K562 (cell line): ENCODE measurements at regions not wholly inside any gene's neighbourhood (a gene's known extent, or its start where the extent isn't known, plus 50 kb on each side); places are given as distances from the start of the nearest gene placed in this dataset.

Experiments
- ATAC-seq: fragments of 200-7000 bp; cut with Tn5 transposase; 3 replicates; pipeline ENCODE4 v1.9.1; 2020; ENCODE audit warnings: moderate library complexity
- BruUV-seq: library from RNA; stranded (reverse); fragments of 400-500 nt; replicated peaks from 2 replicates; lab custom pipeline; 2021; lab: Mats Ljungman, UMichigan
- CTCF ChIA-PET: fragments of 300-600 bp; formaldehyde crosslinking; extraction: SDS; loops from one replicate; lab custom pipeline; 2021; ENCODE audit warnings: low intra/inter-chr PET ratio; lab: Yijun Ruan, JAX
- POLR2A ChIA-PET: fragments of 300-600, 350-650 bp; sonication (Branson Sonifier 250); formaldehyde crosslinking; extraction: SDS; loops from one replicate; lab custom pipeline; 2021; ENCODE audit warnings: antibody characterized with exemption, inconsistent platforms; lab: Yijun Ruan, JAX
- DNase-seq, 4 experiments: peaks; one replicate each; pipeline versions ENCODE4 v3.0.0 to v3.0.0-alpha.2; 2011 to 2018; ENCODE audit warnings: low spot score in 3 of 4, mixed read lengths in 3 of 4; ENCODE audit errors: extremely low read depth in 1 of 4
- FAIRE-seq: peaks from 2 replicates; lab custom pipeline; 2011; peaks lifted over from hg19 to GRCh38; lab: Jason Lieb, UNC
- H2AFZ ChIP-seq: 2 replicates; pipeline ENCODE4 v1.6.0; 2011; ENCODE audit warnings: low read depth, low read length, control low read depth, inconsistent platforms
- H3K27ac ChIP-seq: fragments of 200-600 bp; 3 replicates; pipeline ENCODE4 v1.8.0; 2011; ENCODE audit warnings: low read depth, mild to moderate bottlenecking, control low read depth, inconsistent platforms, low read length, moderate library complexity, mixed read lengths; ENCODE audit errors: extremely low read depth
- H3K27me3 ChIP-seq, 2 experiments: fragments of 300-600 bp in 1 of 2; 2 replicates in 1 of 2; 3 replicates in 1 of 2; pipeline versions ENCODE4 v1.6.0 to v1.8.0; 2011; ENCODE audit warnings: inconsistent platforms in 2 of 2, low read length in 2 of 2, mild to moderate bottlenecking in 1 of 2, mixed read lengths in 1 of 2, moderate library complexity in 1 of 2; ENCODE audit not compliant: control insufficient read depth in 2 of 2, insufficient read depth in 2 of 2
- H3K36me3 ChIP-seq: fragments of 300-600 bp; 3 replicates; pipeline ENCODE4 v1.8.0; 2011; ENCODE audit warnings: mild to moderate bottlenecking, low read length, inconsistent platforms; ENCODE audit not compliant: control insufficient read depth, insufficient read depth
- H3K4me1 ChIP-seq, 2 experiments: fragments of 200-600 bp in 1 of 2; replicated peaks in 1 of 2; 2 replicates in 1 of 2; 3 replicates in 1 of 2; pipeline versions ENCODE4 v1.5.1 to v1.8.0; 2011; ENCODE audit warnings: inconsistent platforms in 2 of 2, low read length in 2 of 2, mild to moderate bottlenecking in 1 of 2, mixed read lengths in 1 of 2, moderate library complexity in 1 of 2; ENCODE audit not compliant: control insufficient read depth in 2 of 2, insufficient read depth in 2 of 2
- H3K4me2 ChIP-seq: 2 replicates; pipeline ENCODE4 v1.6.1; 2011; ENCODE audit warnings: low read length, control low read depth, inconsistent platforms, mixed read lengths; ENCODE audit not compliant: insufficient read depth
- H3K4me3 ChIP-seq: fragments of 200-600 bp; sonication (generic), shearing (Covaris generic); 2 replicates; pipeline ENCODE4 v1.5.1; 2016; ENCODE audit warnings: control low read depth, inconsistent platforms
- H3K79me2 ChIP-seq: fragments of 200-600 bp; 3 replicates; pipeline ENCODE4 v1.8.0; 2011; ENCODE audit warnings: low read length, inconsistent platforms; ENCODE audit not compliant: control insufficient read depth, insufficient read depth
- H3K9ac ChIP-seq, 2 experiments: 2 replicates each; pipeline versions ENCODE4 v1.6.0 to v1.6.1; 2011; ENCODE audit warnings: low read depth in 2 of 2, low read length in 2 of 2, control low read depth in 1 of 2, inconsistent platforms in 1 of 2, mild to moderate bottlenecking in 1 of 2, mixed read lengths in 1 of 2; ENCODE audit not compliant: insufficient read depth in 1 of 2
- H3K9me1 ChIP-seq: one replicate; pipeline ENCODE4 v1.6.0; 2011; ENCODE audit warnings: inconsistent platforms, mild to moderate bottlenecking, low read length, moderate library complexity; ENCODE audit not compliant: control insufficient read depth, insufficient read depth
- H3K9me3 ChIP-seq: replicated peaks from 2 replicates; pipeline ENCODE4 v1.5.1; 2011; ENCODE audit warnings: low read depth, low read length, inconsistent platforms; ENCODE audit not compliant: control insufficient read depth, insufficient read depth
- H4K20me1 ChIP-seq: replicated peaks from 2 replicates; pipeline ENCODE4 v1.6.1; 2011; ENCODE audit warnings: low read length, inconsistent platforms, mixed read lengths; ENCODE audit not compliant: control insufficient read depth, insufficient read depth
- CBX3 ChIP-seq, 2 experiments: IDR thresholded peaks; 1 replicate in 1 of 2; 2 replicates in 1 of 2; pipeline ENCODE4 v1.6.1; 2012; ENCODE audit warnings: inconsistent platforms in 2 of 2, low read length in 2 of 2, borderline replicate concordance in 1 of 2, control low read depth in 1 of 2
- HBP1 ChIP-seq: fragments of 450-650 bp; formaldehyde crosslinking; IDR thresholded peaks from 2 replicates; pipeline ENCODE4 v1.4.0; 2022; ENCODE audit warnings: missing genetic modification characterization
- MAZ ChIP-seq, 2 experiments: fragments of 450-650 bp in 1 of 2; sonication (generic) in 1 of 2; formaldehyde crosslinking; IDR thresholded peaks in 1 of 2; conservative IDR thresholded peaks in 1 of 2; 2 replicates each; pipeline versions ENCODE4 v1.4.0 to v1.5.0; 2020; ENCODE audit warnings: mild to moderate bottlenecking in 1 of 2, missing genetic modification reagents in 1 of 2
- PCBP2 ChIP-seq: fragments of 200-400 bp; formaldehyde crosslinking; IDR thresholded peaks from 2 replicates; pipeline ENCODE4 v1.6.1; 2018; ENCODE audit warnings: low read length, low read depth, mild to moderate bottlenecking, moderate library complexity; ENCODE audit not compliant: poor library complexity, severe bottlenecking
- PHTF2 ChIP-seq: fragments of 250-450 bp; sonication (Bioruptor Pico); IDR thresholded peaks from 2 replicates; pipeline ENCODE4 v1.5.0; 2021; ENCODE audit warnings: mild to moderate bottlenecking
- PTBP1 ChIP-seq: fragments of 200-400 bp; formaldehyde crosslinking; IDR thresholded peaks from 2 replicates; pipeline ENCODE4 v1.6.1; 2017; ENCODE audit warnings: low read depth, low read length
- RFX5 ChIP-seq: IDR thresholded peaks from 2 replicates; pipeline ENCODE4 v1.6.1; 2011; ENCODE audit warnings: low read depth, mild to moderate bottlenecking, improper control_type of control experiment, low read length
- SRSF7 ChIP-seq: fragments of 200-400 bp; formaldehyde crosslinking; optimal IDR thresholded peaks from 2 replicates; pipeline ENCODE3; 2017; ENCODE audit warnings: mild to moderate bottlenecking, low read depth, low read length
- TEAD4 ChIP-seq, 2 experiments: sonication (generic) in 1 of 2; formaldehyde crosslinking in 1 of 2; IDR thresholded peaks; 2 replicates each; pipeline versions ENCODE4 v1.6.1 to v1.8.0; 2012 to 2022; ENCODE audit warnings: borderline replicate concordance in 1 of 2, inconsistent platforms in 1 of 2, low read length in 1 of 2, mild to moderate bottlenecking in 1 of 2, missing genetic modification reagents in 1 of 2
- ZBTB26 ChIP-seq: fragments of 450-650 bp; formaldehyde crosslinking; IDR thresholded peaks from 2 replicates; pipeline ENCODE4 v1.4.0; 2022; ENCODE audit warnings: missing genetic modification characterization
- ZNF140 ChIP-seq: fragments of 250-450 bp; sonication (Bioruptor Pico); IDR thresholded peaks from 2 replicates; pipeline ENCODE4 v1.8.0; 2021; ENCODE audit warnings: moderate library complexity, mild to moderate bottlenecking, inconsistent platforms
- ZNF644 ChIP-seq: fragments of 200-800 bp; sonication (Bioruptor generic); IDR thresholded peaks from 2 replicates; pipeline ENCODE4 v1.6.1; 2016; ENCODE audit warnings: low read depth, missing genetic modification characterization, missing compliant biosample characterization
- WGBS: fragments of 100-300 bp; shearing (Covaris generic); methylation state at CpG from one replicate; pipeline ENCODE4 v1.1.6; 2016; ENCODE audit warnings: low coverage, mixed read lengths; ENCODE audit not compliant: insufficient coverage; ENCODE audit errors: missing lambda C conversion rate; 5-methylcytosine and 5-hydroxymethylcytosine counted together
- in situ Hi-C: fragments of 300-500 bp; cut with MboI; formaldehyde crosslinking; loops from 4 replicates; pipeline ENCODE4 v1.15.0; 2018; ENCODE audit warnings: inconsistent platforms, mixed read lengths
- intact Hi-C: fragments of 100-400 bp; cut with micrococcal nuclease; formaldehyde crosslinking; loops from 2 replicates; pipeline ENCODE4 v1.14.2; 2022

DNA sequence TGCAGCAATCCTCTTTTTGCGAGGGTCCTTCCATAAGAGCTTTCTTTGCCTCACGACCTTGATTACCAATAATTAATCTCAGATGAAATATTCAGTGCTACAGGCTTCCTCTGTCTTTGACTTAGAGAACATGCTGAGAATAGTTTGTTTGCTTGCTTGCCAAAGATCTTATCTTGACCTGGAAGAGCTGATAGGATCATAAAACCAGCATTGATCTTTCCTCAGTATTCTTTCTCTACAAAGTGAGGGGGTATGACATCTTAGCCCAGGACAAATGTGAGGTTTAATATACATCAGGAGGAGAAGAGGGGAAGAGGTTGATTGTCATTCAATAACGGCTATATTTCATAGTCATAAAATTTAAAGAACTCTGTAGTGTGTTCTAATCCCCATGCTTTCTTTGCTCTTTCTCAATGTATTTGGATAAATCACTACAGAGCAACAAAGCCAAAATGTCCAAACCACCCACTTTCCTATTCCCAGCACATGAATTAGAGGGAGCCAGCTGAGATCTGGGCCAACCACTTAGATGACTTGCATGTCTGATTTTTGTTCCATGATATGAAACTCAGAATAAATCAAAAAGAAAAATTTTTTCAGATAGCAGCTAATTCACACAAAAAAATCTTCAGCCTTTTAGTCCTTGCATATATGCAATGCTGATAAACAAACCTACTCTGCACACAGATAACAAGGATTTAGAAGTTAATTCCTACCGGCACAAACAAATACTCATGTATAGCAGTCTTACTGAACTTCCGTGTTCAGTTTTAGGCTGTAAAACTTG is 50.5 kb upstream of the IPO9 start:
- TF ChIP-seq PHTF2 (CRISPR knock-in tag) (no peak), MAZ (CRISPR knock-in tag; conservative IDR thresholded peaks at IDR 0.05 in 1 of 2, IDR thresholded peaks at IDR 0.05 in 1 of 2) (0 out of 4 replicates have a peak, but pooled peaks of 1 of the 2 experiments have one; percentile 13), CBX3 (IDR thresholded peaks at IDR 0.05; ENCODE audit: borderline replicate concordance in 1 of 2, low read length in 2 of 2) (no peak), ZBTB26 (0 out of 2 replicates have a peak, but pooled peaks have one; percentile 19), PTBP1 (no peak), SRSF7 (no peak), TEAD4 (IDR thresholded peaks at IDR 0.05; ENCODE audit: low read length) (no peak), TEAD4 (CRISPR knock-in tag; IDR thresholded peaks at IDR 0.05; ENCODE audit: borderline replicate concordance) (no peak), ZNF140 (CRISPR knock-in tag) (no peak), ZNF644 (no peak), HBP1 (CRISPR knock-in tag) (no peak), PCBP2 (no peak), RFX5 (no peak)
- ChIA-PET CTCF (interaction anchor here (1.1 kb wide), 1 partner anchor 16 kb away, joined by 4 read pairs; no protein-coding TSS in a partner anchor), POLR2A (interaction anchor here (0.5 to 1.9 kb wide), 11 partner anchors 9 to 927 kb away, joined by 3 to 9 read pairs (median 3); no protein-coding TSS in a partner anchor)
- Histone ChIP-seq H3K9ac (no peak overlapping the region), H3K4me3 (no peak overlapping the region), H3K36me3 (peaks cover 18% of the 10 kb centered on the region; the same call in 1 of the 3 replicates), H3K9me1 (no peaks in the 10 kb centered on the region), H3K9me3 (no peaks in the 10 kb centered on the region), H3K4me2 (no peak overlapping the region), H3K27me3 (peaks cover 0 to 4% of the 10 kb centered on the region in 2 experiments; a peak in 1 of 5 replicates), H3K4me1 (peaks cover 0 to 8% of the 10 kb centered on the region in 2 experiments; a peak in 2 of 5 replicates), H3K79me2 (no peaks in the 10 kb centered on the region), H2AFZ (no peak overlapping the region), H3K27ac (no peak overlapping the region), H4K20me1 (no peaks in the 10 kb centered on the region)
- no peak for DNase-seq
- intact Hi-C loops, result no loop called here
- peak; percentile 54 for FAIRE-seq
- no peak for ATAC-seq
- BruUV-seq, result no TSS peak
- in situ Hi-C loops, result no loop called here
- 13% methylated on average over 5 of the region's 5 CpGs for WGBS
